Astrocyte (in vitro differentiated cells and primary cell): ENCODE measurements at regions not wholly inside any gene's neighbourhood (a gene's known extent, or its start where the extent isn't known, plus 50 kb on each side); places are given as distances from the start of the nearest gene placed in this dataset.

Source experiments
- CTCF ChIP-seq: IDR thresholded peaks from 2 replicates; pipeline ENCODE4 v1.5.1; 2011; ENCODE audit warnings: low read depth, mild to moderate bottlenecking, inconsistent platforms, low read length, moderate library complexity; ENCODE audit not compliant: insufficient read depth
- EZH2 ChIP-seq: IDR thresholded peaks from 2 replicates; pipeline ENCODE4 v1.6.1; 2012; ENCODE audit warnings: mild to moderate bottlenecking, low read length, inconsistent platforms; ENCODE audit not compliant: insufficient read depth

GRCh38 chr18:77495982-77496690 is 246.5 kb downstream of the GALR1 start:
- TF ChIP-seq CTCF (no peak), EZH2 (no peak)
